ENCODE measurements at regions not wholly inside any gene's neighbourhood (a gene's known extent, or its start where the extent isn't known, plus 50 kb on each side); places are given as distances from the start of the nearest gene placed in this dataset.

- DNase-seq: peak in 2 of 3 donors; percentile 10 to 56
Observed at GRCh38 chr18:75130591-75131328, 78.2 kb downstream of the PTGR3 start.

- no peak for DNase-seq
Observed at GRCh38 chr18:75129717-75130477, 79.0 kb downstream of the PTGR3 start.

GRCh38 chr18:75128911-75129716 lies 79.8 kb downstream of the PTGR3 start:
- DNase-seq: no peak

- DNase-seq: no peak
Observed at GRCh38 chr18:75128051-75128605, 80.8 kb downstream of the PTGR3 start.

- DNase-seq: peak; percentile 42 to 64 (median 44)
Observed at GRCh38 chr18:75127143-75128021, 81.6 kb downstream of the PTGR3 start.

GRCh38 chr18:75125382-75126331 lies 83.3 kb downstream of the PTGR3 start:
- no peak for DNase-seq

GRCh38 chr18:75124991-75125381 lies 84.0 kb downstream of the PTGR3 start:
- DNase-seq: peak; percentile 15 to 39 (median 26)

- no peak for DNase-seq
Observed at GRCh38 chr18:75124551-75124950, 84.4 kb downstream of the PTGR3 start.

GRCh38 chr18:75123113-75123512 lies 85.8 kb downstream of the PTGR3 start:
- DNase-seq: no peak

GRCh38 chr18:75122334-75122958 lies 86.5 kb downstream of the PTGR3 start:
- no peak for DNase-seq

- no peak for DNase-seq
Observed at GRCh38 chr18:75121266-75121665, 87.7 kb downstream of the PTGR3 start.

- no peak for DNase-seq
Observed at GRCh38 chr18:75120521-75120920, 88.4 kb downstream of the PTGR3 start.

- no peak for DNase-seq
Observed at GRCh38 chr18:75116809-75117208, 92.1 kb downstream of the PTGR3 start.

GRCh38 chr18:75116165-75116564 lies 92.8 kb downstream of the PTGR3 start:
- no peak for DNase-seq

GRCh38 chr18:75115514-75115913 lies 93.4 kb downstream of the PTGR3 start:
- DNase-seq: no peak

Data from muscle of back (tissue), 3 donors.